Activated gamma-delta T cell (primary cell): ENCODE measurements at regions not wholly inside any gene's neighbourhood (a gene's known extent, or its start where the extent isn't known, plus 50 kb on each side); places are given as distances from the start of the nearest gene placed in this dataset.

Source experiments
- DNase-seq: peaks from one replicate; lab custom pipeline; 2025; lab: John Stamatoyannopoulos, UW

GRCh38 chr22:49056301-49056700, 771.4 kb downstream of the BRD1 start:
- DNase-seq, result no peak

DNA sequence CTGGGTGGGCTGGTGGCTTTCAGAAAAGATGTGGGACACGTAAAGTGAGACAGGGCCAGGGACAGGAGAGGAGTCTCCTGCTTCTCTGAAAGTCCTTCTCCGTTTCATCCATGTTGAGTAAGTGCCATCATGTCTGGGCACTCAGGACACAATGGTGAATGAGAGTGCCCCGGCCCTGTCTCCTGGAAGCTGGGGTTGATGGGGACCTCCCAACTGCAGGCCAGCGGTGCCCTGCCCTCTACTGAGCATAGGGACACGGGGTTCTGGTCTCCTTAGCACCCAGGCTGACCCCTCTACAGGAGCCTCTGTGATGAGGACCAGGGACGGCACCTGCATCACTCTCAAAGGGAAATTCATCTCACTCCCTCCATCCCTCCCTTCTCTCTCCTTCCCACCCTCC, 772.3 kb downstream of the BRD1 start:
- DNase-seq, result no peak

- DNase-seq, result no peak
These were observed 774.1 kb downstream of the BRD1 start for GRCh38 chr22:49053578-49053977.

- no peak for DNase-seq
These were observed 775.1 kb downstream of the BRD1 start for GRCh38 chr22:49052560-49052959.

DNA sequence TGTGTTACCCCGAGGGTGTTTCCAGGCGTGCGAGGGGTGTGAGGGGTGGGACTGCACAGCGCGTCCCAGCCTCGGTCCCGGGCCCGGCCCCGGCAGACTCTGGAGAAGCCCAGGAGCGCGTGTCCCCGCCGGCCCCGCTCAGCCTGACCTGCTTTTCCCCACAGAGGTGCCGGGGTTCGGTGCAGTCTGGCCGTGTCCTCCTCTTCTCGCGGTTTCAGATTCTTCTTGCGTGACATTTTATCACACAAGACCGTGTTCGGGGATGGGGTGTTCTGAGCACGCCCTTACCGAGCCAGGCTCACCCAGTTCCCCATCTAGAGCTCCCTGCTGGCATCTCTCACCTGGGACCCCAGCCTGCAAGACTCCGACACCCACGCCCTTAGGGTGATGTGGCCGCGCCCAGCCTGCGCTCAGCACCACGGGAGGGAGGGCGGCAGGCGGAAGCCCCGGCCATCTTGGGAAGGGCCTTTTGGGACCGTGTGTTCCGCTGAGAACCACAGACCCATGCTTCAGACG, 775.6 kb downstream of the BRD1 start:
- no peak for DNase-seq

GRCh38 chr22:49051491-49052022, 776.1 kb downstream of the BRD1 start:
- no peak for DNase-seq

DNA sequence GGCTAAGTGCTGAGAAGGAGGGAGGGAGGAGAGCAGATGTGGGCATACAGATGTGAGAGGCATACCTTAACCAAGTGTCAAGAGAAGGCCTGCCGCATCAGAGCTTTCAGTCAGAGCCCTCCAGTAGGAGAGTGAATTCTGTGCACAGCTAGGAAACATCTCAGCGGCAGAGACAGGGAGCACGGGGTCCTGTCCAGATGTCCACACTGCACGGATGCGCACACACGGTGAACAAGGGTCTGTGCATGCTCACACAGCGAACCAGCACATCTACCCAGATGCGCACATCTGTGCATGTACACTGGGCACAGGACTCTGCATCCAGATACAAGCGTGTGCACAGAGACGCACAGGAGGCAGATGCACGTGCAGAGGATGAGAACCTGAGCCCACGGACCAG, 778.0 kb downstream of the BRD1 start:
- DNase-seq, result no peak

- no peak for DNase-seq
These were observed 779.1 kb downstream of the BRD1 start for GRCh38 chr22:49048591-49048990.

DNA sequence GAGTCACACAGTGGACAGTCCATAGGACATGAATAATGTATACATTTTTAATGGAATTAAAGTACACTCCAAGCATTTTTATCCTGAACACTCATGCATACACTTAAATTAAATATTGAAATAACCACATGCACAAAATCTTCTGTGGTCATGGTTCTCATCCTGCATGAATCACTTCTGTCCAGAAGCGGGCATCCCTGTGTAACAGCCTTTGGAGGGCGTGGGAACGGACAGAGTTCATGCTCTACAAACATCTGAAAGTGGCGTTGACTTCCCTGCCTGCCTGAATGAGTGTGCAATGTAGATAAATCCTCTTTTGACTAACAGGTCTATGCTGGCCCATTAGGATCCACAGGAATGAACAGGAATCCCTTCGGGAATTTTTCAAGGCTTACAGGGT, 780.2 kb downstream of the BRD1 start:
- no peak for DNase-seq

GRCh38 chr22:49046546-49047361, 780.9 kb downstream of the BRD1 start:
- no peak for DNase-seq

DNA sequence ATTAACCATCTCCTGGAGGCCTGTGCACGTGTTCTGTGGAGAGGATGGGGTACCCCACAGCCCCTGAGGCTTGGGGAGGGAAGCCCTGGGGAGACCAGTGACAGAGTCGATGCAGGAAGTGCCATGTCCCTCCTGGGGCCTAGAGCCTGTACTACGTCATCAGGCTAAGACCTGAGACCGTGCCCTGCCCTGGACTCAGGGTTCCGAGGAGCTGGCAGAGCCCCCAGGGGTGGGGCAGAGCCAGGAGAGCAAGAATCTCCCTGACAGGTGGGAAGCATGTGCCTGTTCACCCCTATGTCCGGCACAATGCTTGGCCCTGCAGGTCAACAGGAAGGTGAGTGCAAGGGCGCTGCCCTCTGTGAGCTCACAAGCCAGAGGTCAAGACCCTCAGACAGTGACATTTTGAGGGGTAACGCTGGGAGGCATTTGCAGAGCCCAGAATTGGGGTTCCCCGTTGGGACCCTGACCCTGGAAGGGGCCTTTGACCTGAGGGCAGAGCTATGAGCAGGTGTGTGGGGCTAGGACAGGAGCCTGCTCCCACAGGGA, 781.6 kb downstream of the BRD1 start:
- no peak for DNase-seq

GRCh38 chr22:49045276-49045675, 782.4 kb downstream of the BRD1 start:
- no peak for DNase-seq

DNA sequence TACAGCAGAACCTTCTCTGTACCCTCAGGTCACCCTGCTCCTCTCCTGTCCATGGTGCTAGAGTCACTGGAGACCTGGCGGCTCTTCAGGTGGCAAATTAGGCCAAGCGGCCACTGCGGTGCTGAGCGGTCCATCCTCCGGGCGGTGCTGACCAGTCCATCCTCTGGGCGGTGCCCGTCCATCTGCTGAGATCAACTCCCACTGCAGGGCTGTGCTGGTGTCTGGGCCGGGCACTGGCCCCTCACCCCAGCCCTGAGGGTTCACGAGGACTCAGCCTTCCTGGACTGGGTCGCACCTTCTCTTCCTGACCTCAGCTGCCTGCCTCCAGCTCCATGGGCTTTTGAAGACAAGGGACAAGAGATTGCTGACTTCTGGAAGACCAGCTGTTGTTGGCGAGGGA, 782.9 kb downstream of the BRD1 start:
- DNase-seq, result no peak

GRCh38 chr22:49044091-49044490, 783.6 kb downstream of the BRD1 start:
- DNase-seq, result no peak

- DNase-seq, result no peak
These were observed 784.5 kb downstream of the BRD1 start for GRCh38 chr22:49042877-49043859.

DNA sequence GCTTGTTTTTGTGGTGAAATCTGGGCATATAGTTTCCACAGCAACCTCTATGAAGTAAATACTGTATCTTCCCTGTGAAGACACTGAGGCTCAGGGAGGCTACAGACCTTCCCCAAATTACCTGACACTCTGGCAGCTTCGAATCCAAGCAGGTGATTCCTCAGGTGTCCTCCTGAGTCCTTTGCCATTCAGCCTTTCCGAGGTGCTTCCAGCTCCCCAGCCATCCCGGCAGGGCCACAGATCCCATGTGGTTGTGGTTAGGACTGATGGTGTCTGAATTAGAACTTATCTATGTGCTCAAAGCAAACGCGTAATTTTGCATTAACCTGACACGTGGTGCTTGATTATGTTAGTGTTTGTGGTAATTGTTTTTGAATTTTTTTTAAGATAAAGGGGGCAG, 785.6 kb downstream of the BRD1 start:
- DNase-seq, result no peak

DNA sequence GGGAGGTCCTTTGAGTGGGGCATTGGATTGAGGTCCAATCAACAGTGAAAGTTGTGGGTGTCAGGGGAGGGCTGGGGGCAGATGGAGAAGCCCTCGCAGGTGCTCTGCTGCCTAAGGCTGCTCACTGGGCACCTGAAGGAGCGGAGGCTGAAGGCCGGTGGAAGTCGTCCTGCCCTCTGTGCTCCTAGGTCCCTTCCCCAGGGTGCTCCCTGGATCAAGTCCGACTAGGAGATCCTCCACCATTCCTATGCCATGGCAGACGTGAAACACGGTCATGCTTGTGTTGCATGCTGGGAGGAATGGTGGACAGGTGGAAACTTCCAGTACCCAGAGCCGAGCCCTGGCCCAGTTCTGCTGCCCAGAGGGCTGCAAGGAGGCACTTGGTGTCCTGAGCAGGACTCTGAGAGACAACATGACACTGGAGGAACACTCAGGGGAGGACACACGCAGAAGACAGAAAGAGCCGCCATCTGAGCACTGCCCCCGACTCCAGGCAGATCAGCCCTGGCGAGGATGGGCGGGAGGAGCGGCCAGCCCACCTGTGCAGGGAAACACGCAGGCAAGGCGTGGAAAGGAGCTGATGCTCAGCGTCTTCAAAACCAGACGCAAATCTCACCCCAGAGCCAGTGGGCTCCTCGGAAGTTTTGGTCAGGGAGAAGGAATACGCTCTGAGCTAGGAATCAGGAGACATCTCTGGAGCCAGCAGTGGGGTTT, 786.8 kb downstream of the BRD1 start:
- DNase-seq, result no peak

- DNase-seq, result no peak
These were observed 787.6 kb downstream of the BRD1 start for GRCh38 chr22:49040111-49040510.

GRCh38 chr22:49039625-49040024, 788.0 kb downstream of the BRD1 start:
- DNase-seq, result no peak

DNA sequence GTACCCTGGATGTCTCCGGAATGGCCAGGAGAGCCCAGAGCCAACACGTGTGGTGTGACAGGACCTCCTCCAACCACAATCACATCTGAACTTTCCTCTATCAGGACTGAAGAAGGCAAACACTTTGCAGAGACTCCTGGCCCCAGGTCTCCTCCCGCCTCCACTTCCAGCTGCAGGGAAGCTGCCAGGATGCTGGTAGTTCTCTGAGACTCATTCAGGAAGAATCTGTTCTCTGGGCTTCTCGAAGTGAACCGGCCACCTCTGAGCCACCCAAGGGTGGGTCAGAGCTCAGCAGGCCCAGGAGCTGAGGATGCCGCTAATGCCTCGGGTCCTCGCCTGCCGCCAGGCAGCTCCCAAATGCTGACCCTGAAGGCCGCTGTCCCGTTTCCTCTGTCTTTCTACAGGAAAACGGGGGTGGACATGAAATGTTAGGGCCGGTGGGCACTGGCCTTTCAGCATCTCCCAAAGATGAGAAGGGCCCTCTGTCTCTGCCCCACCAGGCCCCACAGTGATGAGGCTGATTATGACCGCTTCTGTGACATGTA, 789.9 kb downstream of the BRD1 start:
- DNase-seq, result no peak

GRCh38 chr22:49036513-49036912, 791.2 kb downstream of the BRD1 start:
- no peak for DNase-seq
